ENCODE measurements at regions not wholly inside any gene's neighbourhood (a gene's known extent, or its start where the extent isn't known, plus 50 kb on each side); places are given as distances from the start of the nearest gene placed in this dataset.

DNA sequence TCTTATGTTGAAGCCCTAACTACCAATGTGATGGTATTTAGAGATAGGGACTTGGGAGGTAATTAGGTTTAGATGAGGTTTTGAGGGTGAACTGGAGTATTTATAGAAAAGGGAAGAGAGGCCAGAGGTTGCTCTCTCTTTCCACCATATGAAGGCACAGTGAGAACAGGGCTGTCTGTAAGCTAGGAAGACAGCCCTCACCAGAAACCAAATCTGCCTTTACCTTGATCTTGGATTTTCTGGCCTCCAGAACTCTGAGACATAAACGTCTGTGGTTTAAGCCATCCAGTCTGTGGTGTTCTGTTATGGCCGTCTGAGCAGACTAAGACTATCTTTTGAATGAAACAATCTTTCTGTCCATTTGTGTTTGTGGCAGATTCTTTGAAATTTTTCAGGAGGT is 223.7 kb downstream of the PDHA2 start (continued):
- no peak for TF ChIP-seq MEF2B (IDR thresholded peaks at IDR 0.05; ENCODE audit: partially characterized antibody, poor library complexity, severe bottlenecking)
- TF ChIP-seq RELA (IDR thresholded peaks at IDR 0.05; ENCODE audit: borderline replicate concordance, partially characterized antibody): no peak
- TF ChIP-seq, protein P1, sequence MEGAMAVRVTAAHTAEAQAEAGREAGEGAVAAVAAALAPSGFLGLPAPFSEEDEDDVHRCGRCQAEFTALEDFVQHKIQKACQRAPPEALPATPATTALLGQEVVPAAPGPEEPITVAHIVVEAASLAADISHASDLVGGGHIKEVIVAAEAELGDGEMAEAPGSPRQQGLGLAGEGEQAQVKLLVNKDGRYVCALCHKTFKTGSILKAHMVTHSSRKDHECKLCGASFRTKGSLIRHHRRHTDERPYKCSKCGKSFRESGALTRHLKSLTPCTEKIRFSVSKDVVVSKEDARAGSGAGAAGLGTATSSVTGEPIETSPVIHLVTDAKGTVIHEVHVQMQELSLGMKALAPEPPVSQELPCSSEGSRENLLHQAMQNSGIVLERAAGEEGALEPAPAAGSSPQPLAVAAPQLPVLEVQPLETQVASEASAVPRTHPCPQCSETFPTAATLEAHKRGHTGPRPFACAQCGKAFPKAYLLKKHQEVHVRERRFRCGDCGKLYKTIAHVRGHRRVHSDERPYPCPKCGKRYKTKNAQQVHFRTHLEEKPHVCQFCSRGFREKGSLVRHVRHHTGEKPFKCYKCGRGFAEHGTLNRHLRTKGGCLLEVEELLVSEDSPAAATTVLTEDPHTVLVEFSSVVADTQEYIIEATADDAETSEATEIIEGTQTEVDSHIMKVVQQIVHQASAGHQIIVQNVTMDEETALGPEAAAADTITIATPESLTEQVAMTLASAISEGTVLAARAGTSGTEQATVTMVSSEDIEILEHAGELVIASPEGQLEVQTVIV (IDR thresholded peaks at IDR 0.05; ENCODE audit: borderline replicate concordance, partially characterized antibody): no peak
- TF ChIP-seq SPI1 (IDR thresholded peaks at IDR 0.05; ENCODE audit: borderline replicate concordance, insufficient read depth, low read depth, low read length): no peak
- TF ChIP-seq, protein P2, sequence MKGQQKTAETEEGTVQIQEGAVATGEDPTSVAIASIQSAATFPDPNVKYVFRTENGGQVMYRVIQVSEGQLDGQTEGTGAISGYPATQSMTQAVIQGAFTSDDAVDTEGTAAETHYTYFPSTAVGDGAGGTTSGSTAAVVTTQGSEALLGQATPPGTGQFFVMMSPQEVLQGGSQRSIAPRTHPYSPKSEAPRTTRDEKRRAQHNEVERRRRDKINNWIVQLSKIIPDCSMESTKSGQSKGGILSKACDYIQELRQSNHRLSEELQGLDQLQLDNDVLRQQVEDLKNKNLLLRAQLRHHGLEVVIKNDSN (IDR thresholded peaks at IDR 0.05; ENCODE audit: borderline replicate concordance, extremely low read length, insufficient read depth, low read depth, low read length): no peak
- TF ChIP-seq, protein P3, sequence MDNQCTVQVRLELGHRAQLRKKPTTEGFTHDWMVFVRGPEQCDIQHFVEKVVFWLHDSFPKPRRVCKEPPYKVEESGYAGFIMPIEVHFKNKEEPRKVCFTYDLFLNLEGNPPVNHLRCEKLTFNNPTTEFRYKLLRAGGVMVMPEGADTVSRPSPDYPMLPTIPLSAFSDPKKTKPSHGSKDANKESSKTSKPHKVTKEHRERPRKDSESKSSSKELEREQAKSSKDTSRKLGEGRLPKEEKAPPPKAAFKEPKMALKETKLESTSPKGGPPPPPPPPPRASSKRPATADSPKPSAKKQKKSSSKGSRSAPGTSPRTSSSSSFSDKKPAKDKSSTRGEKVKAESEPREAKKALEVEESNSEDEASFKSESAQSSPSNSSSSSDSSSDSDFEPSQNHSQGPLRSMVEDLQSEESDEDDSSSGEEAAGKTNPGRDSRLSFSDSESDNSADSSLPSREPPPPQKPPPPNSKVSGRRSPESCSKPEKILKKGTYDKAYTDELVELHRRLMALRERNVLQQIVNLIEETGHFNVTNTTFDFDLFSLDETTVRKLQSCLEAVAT (IDR thresholded peaks at IDR 0.05): no peak
- no peak for TF ChIP-seq ZSCAN29 (IDR thresholded peaks at IDR 0.05)

DNA sequence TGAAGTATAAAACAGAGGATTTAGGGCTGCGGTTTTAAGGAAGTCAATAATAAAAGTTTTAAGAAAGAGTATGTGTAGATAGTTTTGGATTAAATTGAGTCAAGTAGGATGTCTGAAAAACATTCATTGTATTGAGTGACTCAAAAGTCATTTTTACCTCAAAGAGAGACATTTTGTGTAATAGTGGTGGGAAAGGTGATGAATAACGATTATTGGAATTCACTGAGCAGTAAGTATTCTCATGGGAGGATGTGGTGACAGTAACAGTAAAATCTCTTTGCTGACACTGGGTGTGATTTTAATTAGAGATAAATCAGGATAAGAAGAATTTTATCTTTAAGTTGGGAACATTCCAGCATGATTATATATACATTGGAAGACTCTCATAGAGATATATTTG is 233.6 kb downstream of the PDHA2 start:
- ChIA-PET RAD21 (ENCODE audit: unreplicated experiment) (no interaction called here), CTCF (no interaction called here), SMC1A (ENCODE audit: uncharacterized antibody, unreplicated experiment) (no interaction called here), POLR2A (no interaction called here)
- Histone ChIP-seq H4K20me1 (ENCODE audit: control insufficient read depth, insufficient read depth) (no peaks in the 10 kb centered on the region), H3K9ac (ENCODE audit: control insufficient read depth, insufficient read depth, low read length) (no peak overlapping the region), H3K36me3 (ENCODE audit: control insufficient read depth in 2 of 2, insufficient read depth in 2 of 2, low read length in 1 of 2) (no peaks in the 10 kb centered on the region), H3K27me3 (replicated peaks in 1 of 2; ENCODE audit: control insufficient read depth in 2 of 2, insufficient read depth in 2 of 2, low read length in 1 of 2) (no peaks in the 10 kb centered on the region), H3K4me3 (no peak overlapping the region), H3K79me2 (ENCODE audit: control insufficient read depth, insufficient read depth, low read length) (no peaks in the 10 kb centered on the region), H2AFZ (ENCODE audit: control insufficient read depth, low read depth, low read length) (no peak overlapping the region), H3K9me3 (replicated peaks; ENCODE audit: control insufficient read depth, insufficient read depth, low read length) (no peaks in the 10 kb centered on the region), H3K4me1 (ENCODE audit: control insufficient read depth, insufficient read depth, low read length) (no peaks in the 10 kb centered on the region), H3K27ac (ENCODE audit: control insufficient read depth, insufficient read depth) (no peak overlapping the region), H3K4me2 (ENCODE audit: control insufficient read depth, insufficient read depth) (no peak overlapping the region)
- FAIRE-seq: no peak
- no peak for DNase-seq (ENCODE audit: low read depth, low spot score)
- no peak for ATAC-seq
- intact Hi-C loops (cut with micrococcal nuclease; ENCODE audit: unreplicated experiment) (no loop called here), in situ Hi-C loops (cut with MboI) (no loop called here)
- WGBS (ENCODE audit: insufficient coverage, insufficient replicate concordance, low lambda C conversion rate, missing lambda C conversion rate): 3% methylated on average over 2 of the region's 2 CpGs
- BruUV-seq (replicated peaks): no TSS peak
- TF ChIP-seq RAD51 (IDR thresholded peaks at IDR 0.05): no peak
- TF ChIP-seq, protein P1 (IDR thresholded peaks at IDR 0.05; ENCODE audit: borderline replicate concordance, partially characterized antibody): no peak
- TF ChIP-seq SIN3A (IDR thresholded peaks at IDR 0.05; ENCODE audit: low read depth, low read length): no peak
- no peak for TF ChIP-seq RELA (IDR thresholded peaks at IDR 0.05; ENCODE audit: borderline replicate concordance, partially characterized antibody)
- no peak for TF ChIP-seq GATAD2B (conservative IDR thresholded peaks at IDR 0.05; ENCODE audit: low read depth)
- no peak for TF ChIP-seq TCF12 (IDR thresholded peaks at IDR 0.05; ENCODE audit: low read depth, low read length)
- TF ChIP-seq, protein P4, sequence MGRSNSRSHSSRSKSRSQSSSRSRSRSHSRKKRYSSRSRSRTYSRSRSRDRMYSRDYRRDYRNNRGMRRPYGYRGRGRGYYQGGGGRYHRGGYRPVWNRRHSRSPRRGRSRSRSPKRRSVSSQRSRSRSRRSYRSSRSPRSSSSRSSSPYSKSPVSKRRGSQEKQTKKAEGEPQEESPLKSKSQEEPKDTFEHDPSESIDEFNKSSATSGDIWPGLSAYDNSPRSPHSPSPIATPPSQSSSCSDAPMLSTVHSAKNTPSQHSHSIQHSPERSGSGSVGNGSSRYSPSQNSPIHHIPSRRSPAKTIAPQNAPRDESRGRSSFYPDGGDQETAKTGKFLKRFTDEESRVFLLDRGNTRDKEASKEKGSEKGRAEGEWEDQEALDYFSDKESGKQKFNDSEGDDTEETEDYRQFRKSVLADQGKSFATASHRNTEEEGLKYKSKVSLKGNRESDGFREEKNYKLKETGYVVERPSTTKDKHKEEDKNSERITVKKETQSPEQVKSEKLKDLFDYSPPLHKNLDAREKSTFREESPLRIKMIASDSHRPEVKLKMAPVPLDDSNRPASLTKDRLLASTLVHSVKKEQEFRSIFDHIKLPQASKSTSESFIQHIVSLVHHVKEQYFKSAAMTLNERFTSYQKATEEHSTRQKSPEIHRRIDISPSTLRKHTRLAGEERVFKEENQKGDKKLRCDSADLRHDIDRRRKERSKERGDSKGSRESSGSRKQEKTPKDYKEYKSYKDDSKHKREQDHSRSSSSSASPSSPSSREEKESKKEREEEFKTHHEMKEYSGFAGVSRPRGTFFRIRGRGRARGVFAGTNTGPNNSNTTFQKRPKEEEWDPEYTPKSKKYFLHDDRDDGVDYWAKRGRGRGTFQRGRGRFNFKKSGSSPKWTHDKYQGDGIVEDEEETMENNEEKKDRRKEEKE (IDR thresholded peaks at IDR 0.05): no peak

Measured in GM12878 (cell line).